ENCODE measurements at regions not wholly inside any gene's neighbourhood (a gene's known extent, or its start where the extent isn't known, plus 50 kb on each side); places are given as distances from the start of the nearest gene placed in this dataset.

- H3K9ac ChIP-seq (ENCODE audit: low read depth in 1 of 2, low read length in 2 of 2): no peak overlapping the region
- H3K27ac ChIP-seq (ENCODE audit: low read depth in 1 of 2, low read length in 2 of 2): no peak overlapping the region
- H3K9me3 ChIP-seq (ENCODE audit: control insufficient read depth in 4 of 4, low read length in 3 of 4): peaks cover 0 to 3% (median 0%) of the 10 kb centered on the region in 4 donors
- 60% methylated on average over 2 of the region's 2 CpGs for WGBS
- no peaks in the 10 kb centered on the region for H3K4me1 ChIP-seq (ENCODE audit: control insufficient read depth in 4 of 4, insufficient read depth in 4 of 4, low read length in 3 of 4)
- H3K4me3 ChIP-seq (ENCODE audit: low read depth in 1 of 3, low read length in 3 of 3): no peak overlapping the region
- H3K27me3 ChIP-seq (ENCODE audit: control insufficient read depth in 4 of 4, insufficient read depth in 4 of 4, low read length in 3 of 4): no peaks in the 10 kb centered on the region
- no peak for TF ChIP-seq TAF1 (conservative IDR thresholded peaks at IDR 0.05)
- no peak for TF ChIP-seq EGR1 (IDR thresholded peaks at IDR 0.05; ENCODE audit: low read depth in 2 of 2)
- TF ChIP-seq ZBTB33 (IDR thresholded peaks at IDR 0.05): no peak
- no peak for TF ChIP-seq SP1 (IDR thresholded peaks at IDR 0.05)
- no peak for TF ChIP-seq GABPA (IDR thresholded peaks at IDR 0.05 in 1 of 2, conservative IDR thresholded peaks at IDR 0.05 in 1 of 2)
- no peak for TF ChIP-seq MAX (IDR thresholded peaks at IDR 0.05)
- TF ChIP-seq HNF4G (IDR thresholded peaks at IDR 0.05): no peak
- no peak for TF ChIP-seq RAD21 (IDR thresholded peaks at IDR 0.05)
- TF ChIP-seq ATF3 (IDR thresholded peaks at IDR 0.05): no peak
- DNase-seq (ENCODE audit: low spot score): no peak
- H3K36me3 ChIP-seq (ENCODE audit: control insufficient read depth in 4 of 4, insufficient read depth in 3 of 4, low read depth in 1 of 4, low read length in 3 of 4): no peaks in the 10 kb centered on the region
These were observed 2556.0 kb downstream of the PCDH9 start for GRCh38 chr13:64674126-64674525.

- Histone ChIP-seq H3K4me1 (ENCODE audit: control insufficient read depth in 4 of 4, insufficient read depth in 4 of 4, low read length in 3 of 4) (no peaks in the 10 kb centered on the region), H3K4me3 (ENCODE audit: low read depth in 1 of 3, low read length in 3 of 3) (no peak overlapping the region), H3K27me3 (ENCODE audit: control insufficient read depth in 4 of 4, insufficient read depth in 4 of 4, low read length in 3 of 4) (no peaks in the 10 kb centered on the region), H3K9me3 (ENCODE audit: control insufficient read depth in 4 of 4, low read length in 3 of 4) (peaks cover 0 to 3% (median 0%) of the 10 kb centered on the region in 4 donors), H3K27ac (ENCODE audit: low read depth in 1 of 2, low read length in 2 of 2) (no peak overlapping the region), H3K9ac (ENCODE audit: low read depth in 1 of 2, low read length in 2 of 2) (no peak overlapping the region), H3K36me3 (ENCODE audit: control insufficient read depth in 4 of 4, insufficient read depth in 3 of 4, low read depth in 1 of 4, low read length in 3 of 4) (no peaks in the 10 kb centered on the region)
- WGBS: 54% methylated on average over 2 of the region's 2 CpGs
- no peak for DNase-seq (ENCODE audit: low spot score)
- TF ChIP-seq JUND (IDR thresholded peaks at IDR 0.05) (no peak), NR2F2 (IDR thresholded peaks at IDR 0.05) (no peak), FOXA1 (IDR thresholded peaks at IDR 0.05) (no peak), YY1 (IDR thresholded peaks at IDR 0.05) (no peak)
These were observed 2557.4 kb downstream of the PCDH9 start for GRCh38 chr13:64672751-64673150.

- no peak overlapping the region for H3K9ac ChIP-seq (ENCODE audit: low read depth in 1 of 2, low read length in 2 of 2)
- H3K27ac ChIP-seq (ENCODE audit: low read depth in 1 of 2, low read length in 2 of 2): no peak overlapping the region
- H3K36me3 ChIP-seq (ENCODE audit: control insufficient read depth in 4 of 4, insufficient read depth in 3 of 4, low read depth in 1 of 4, low read length in 3 of 4): no peaks in the 10 kb centered on the region
- WGBS: 85% methylated on average over 7 of the region's 7 CpGs
- no peaks in the 10 kb centered on the region for H3K4me1 ChIP-seq (ENCODE audit: control insufficient read depth in 4 of 4, insufficient read depth in 4 of 4, low read length in 3 of 4)
- peaks cover 0 to 4% (median 3%) of the 10 kb centered on the region in 4 donors for H3K9me3 ChIP-seq (ENCODE audit: control insufficient read depth in 4 of 4, low read length in 3 of 4)
- no peak for DNase-seq (ENCODE audit: low spot score)
- no peak overlapping the region for H3K4me3 ChIP-seq (ENCODE audit: low read depth in 1 of 3, low read length in 3 of 3)
- H3K27me3 ChIP-seq (ENCODE audit: control insufficient read depth in 4 of 4, insufficient read depth in 4 of 4, low read length in 3 of 4): no peaks in the 10 kb centered on the region
- TF ChIP-seq RXRA (IDR thresholded peaks at IDR 0.05): no peak
- no peak for TF ChIP-seq MAX (IDR thresholded peaks at IDR 0.05)
- TF ChIP-seq ATF3 (IDR thresholded peaks at IDR 0.05): no peak
- TF ChIP-seq FOXA1 (IDR thresholded peaks at IDR 0.05): no peak
- no peak for TF ChIP-seq CTCF (IDR thresholded peaks at IDR 0.05; ENCODE audit: low read depth, low read length, missing input control)
- no peak for TF ChIP-seq HNF4G (IDR thresholded peaks at IDR 0.05)
- no peak for TF ChIP-seq REST (IDR thresholded peaks at IDR 0.05)
- TF ChIP-seq ZBTB33 (IDR thresholded peaks at IDR 0.05): no peak
- no peak for TF ChIP-seq NR2F2 (IDR thresholded peaks at IDR 0.05)
- no peak for TF ChIP-seq JUND (IDR thresholded peaks at IDR 0.05)
- TF ChIP-seq EGR1 (IDR thresholded peaks at IDR 0.05; ENCODE audit: low read depth in 2 of 2): no peak
These were observed 2567.1 kb downstream of the PCDH9 start for GRCh38 chr13:64662887-64663593.

Data from liver (tissue), 8 donors.